ENCODE measurements at regions not wholly inside any gene's neighbourhood (a gene's known extent, or its start where the extent isn't known, plus 50 kb on each side); places are given as distances from the start of the nearest gene placed in this dataset.

- DNase-seq (ENCODE audit: low spot score): no peak
Measured at GRCh38 chr1:172952516-172952915, 98.2 kb downstream of the TNFSF18 start.

GRCh38 chr1:172954476-172955150, 96.1 kb downstream of the TNFSF18 start:
- no peak for DNase-seq (ENCODE audit: low spot score)

- no peak for DNase-seq (ENCODE audit: low spot score)
Measured at GRCh38 chr1:172955161-172955815, 95.5 kb downstream of the TNFSF18 start.

GRCh38 chr1:172956871-172957270, 93.9 kb downstream of the TNFSF18 start:
- no peak for DNase-seq (ENCODE audit: low spot score)

- DNase-seq (ENCODE audit: low spot score): no peak
Measured at GRCh38 chr1:172957491-172957890, 93.2 kb downstream of the TNFSF18 start.

- DNase-seq (ENCODE audit: low spot score): no peak
Measured at GRCh38 chr1:172959571-172959970, 91.2 kb downstream of the TNFSF18 start.

- no peak for DNase-seq (ENCODE audit: low spot score)
Measured at GRCh38 chr1:172960019-172960418, 90.7 kb downstream of the TNFSF18 start.

- no peak for DNase-seq (ENCODE audit: low spot score)
Measured at GRCh38 chr1:172960454-172961208, 90.1 kb downstream of the TNFSF18 start.

GRCh38 chr1:172964864-172965263, 85.9 kb downstream of the TNFSF18 start:
- no peak for DNase-seq (ENCODE audit: low spot score)

- no peak for DNase-seq (ENCODE audit: low spot score)
Measured at GRCh38 chr1:172966844-172967540, 83.7 kb downstream of the TNFSF18 start.

GRCh38 chr1:172967936-172968335, 82.8 kb downstream of the TNFSF18 start:
- DNase-seq (ENCODE audit: low spot score): no peak

- no peak for DNase-seq (ENCODE audit: low spot score)
Measured at GRCh38 chr1:172969611-172970010, 81.1 kb downstream of the TNFSF18 start.

GRCh38 chr1:172970186-172970585, 80.6 kb downstream of the TNFSF18 start:
- DNase-seq (ENCODE audit: low spot score): no peak

- no peak for DNase-seq (ENCODE audit: low spot score)
Measured at GRCh38 chr1:172971241-172971640, 79.5 kb downstream of the TNFSF18 start.

- no peak for DNase-seq (ENCODE audit: low spot score)
Measured at GRCh38 chr1:172972258-172972657, 78.5 kb downstream of the TNFSF18 start.

GRCh38 chr1:172973424-172973823, 77.3 kb downstream of the TNFSF18 start:
- DNase-seq (ENCODE audit: low spot score): no peak

- DNase-seq (ENCODE audit: low spot score): no peak
Measured at GRCh38 chr1:172976222-172977041, 74.3 kb downstream of the TNFSF18 start.

- no peak for DNase-seq (ENCODE audit: low spot score)
Measured at GRCh38 chr1:172977296-172978017, 73.3 kb downstream of the TNFSF18 start.

- DNase-seq (ENCODE audit: low spot score): no peak
Measured at GRCh38 chr1:172978595-172978994, 72.1 kb downstream of the TNFSF18 start.

- DNase-seq (ENCODE audit: low spot score): no peak
Measured at GRCh38 chr1:172979828-172980227, 70.9 kb downstream of the TNFSF18 start.

GRCh38 chr1:172980456-172980855, 70.3 kb downstream of the TNFSF18 start:
- DNase-seq (ENCODE audit: low spot score): no peak

Data from putamen (tissue), 1 donor.